HG03469 (cell line): ENCODE measurements at regions not wholly inside any gene's neighbourhood (a gene's known extent, or its start where the extent isn't known, plus 50 kb on each side); places are given as distances from the start of the nearest gene placed in this dataset.
"Not testable (repeated sequence)": the region's sequence is repeated elsewhere in the genome, so short reads cannot be mapped to it uniquely, and the experiment has no call there.

Experiments
- ATAC-seq: cut with Tn5 transposase; IDR thresholded peaks from one replicate; pipeline ENCODE4 v1.9.1; 2021; ENCODE audit warnings: mild to moderate bottlenecking, moderate library complexity, moderate number of reproducible peaks; ENCODE audit not compliant: unreplicated experiment

GRCh38 chr18:38771620-38772019 lies 1206.0 kb upstream of the CELF4 start:
- ATAC-seq = not testable (repeated sequence)

DNA sequence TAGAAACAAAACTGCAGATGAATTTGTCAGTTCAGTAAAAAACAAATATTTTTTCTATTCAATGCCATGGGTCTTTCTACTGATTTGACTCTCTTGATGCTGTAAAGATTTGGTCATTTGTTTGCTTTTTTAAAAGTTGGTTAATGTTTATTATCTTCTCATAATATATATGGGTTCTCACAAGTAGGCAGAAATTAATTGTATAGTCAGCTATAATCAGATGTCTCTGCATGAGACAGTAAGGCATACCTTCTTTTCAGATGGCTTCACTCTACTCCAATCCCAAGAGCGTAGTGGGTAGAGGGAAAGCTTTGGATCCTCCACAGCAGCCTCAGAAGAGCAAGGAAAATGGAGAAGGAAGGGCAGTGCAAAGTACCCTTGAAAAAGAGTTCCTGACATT lies 1202.9 kb upstream of the CELF4 start:
- ATAC-seq = no peak

- ATAC-seq = no peak
Observed at GRCh38 chr18:38759457-38759856, 1193.9 kb upstream of the CELF4 start.

- ATAC-seq = no peak
Observed at GRCh38 chr18:38756436-38756835, 1190.8 kb upstream of the CELF4 start.

DNA sequence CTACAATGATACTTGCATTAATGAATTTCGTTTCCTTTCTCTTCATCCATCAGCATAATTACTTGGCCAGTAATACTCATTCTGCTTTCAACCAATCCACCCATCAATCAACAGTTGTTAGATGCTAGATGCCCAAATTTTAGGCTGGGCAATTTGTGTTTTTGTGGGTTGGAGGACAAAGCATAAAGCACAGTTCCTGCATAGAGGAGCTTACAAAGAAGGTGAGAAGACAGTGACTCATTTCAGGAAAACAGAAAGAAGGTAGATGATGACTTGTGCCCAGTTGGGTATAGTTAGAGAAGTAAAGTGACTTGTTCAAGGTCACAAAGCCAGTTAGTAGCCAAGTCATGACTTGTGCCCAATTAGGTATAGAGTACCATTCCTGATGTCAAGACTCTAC lies 1186.8 kb upstream of the CELF4 start:
- peak; percentile 89 for ATAC-seq

DNA sequence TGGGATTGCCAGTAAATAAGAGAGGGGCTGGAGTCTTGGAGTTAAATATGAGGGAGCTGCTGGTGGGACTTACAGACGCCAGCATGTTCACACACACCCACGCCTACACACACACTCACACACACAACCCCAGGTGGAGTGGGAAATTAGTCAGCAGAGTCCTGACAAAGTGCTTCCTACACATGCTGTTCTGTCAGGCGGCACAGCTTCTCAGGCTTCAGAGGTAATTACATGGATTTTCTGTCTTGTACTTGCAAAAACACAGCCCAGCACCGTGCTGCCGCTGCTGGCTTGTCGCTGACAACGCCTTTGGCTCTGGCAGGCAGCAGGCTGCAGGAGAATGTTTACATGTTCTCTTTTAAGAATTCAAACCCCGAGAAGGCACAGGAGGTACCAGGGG lies 1186.3 kb upstream of the CELF4 start:
- ATAC-seq = no peak

GRCh38 chr18:38751211-38751610 lies 1185.6 kb upstream of the CELF4 start:
- no peak for ATAC-seq

GRCh38 chr18:38750751-38751150 lies 1185.2 kb upstream of the CELF4 start:
- no peak for ATAC-seq

DNA sequence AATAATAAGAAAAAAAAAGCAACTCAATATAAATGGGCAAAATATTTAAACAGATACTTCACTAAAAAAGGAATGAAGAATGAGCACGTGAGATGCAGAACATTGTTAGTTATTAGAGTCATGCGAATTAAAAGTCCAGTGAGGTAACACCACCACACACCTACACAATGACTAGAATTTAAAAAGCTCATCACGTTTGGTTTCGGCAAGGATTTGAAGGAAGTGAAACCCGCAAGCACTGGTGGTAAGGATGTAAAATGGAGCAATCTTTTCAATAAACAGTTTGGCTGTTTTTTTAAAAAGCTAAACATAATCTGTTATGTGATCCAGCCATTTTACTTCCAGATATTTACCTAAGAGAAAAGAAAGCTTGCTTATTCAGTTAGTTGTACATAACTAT lies 1181.6 kb upstream of the CELF4 start:
- peak; percentile 46 for ATAC-seq

- ATAC-seq = not testable (repeated sequence)
Observed at GRCh38 chr18:38720181-38720580, 1154.6 kb upstream of the CELF4 start.

- no peak for ATAC-seq
Observed at GRCh38 chr18:38718365-38718901, 1152.8 kb upstream of the CELF4 start.

DNA sequence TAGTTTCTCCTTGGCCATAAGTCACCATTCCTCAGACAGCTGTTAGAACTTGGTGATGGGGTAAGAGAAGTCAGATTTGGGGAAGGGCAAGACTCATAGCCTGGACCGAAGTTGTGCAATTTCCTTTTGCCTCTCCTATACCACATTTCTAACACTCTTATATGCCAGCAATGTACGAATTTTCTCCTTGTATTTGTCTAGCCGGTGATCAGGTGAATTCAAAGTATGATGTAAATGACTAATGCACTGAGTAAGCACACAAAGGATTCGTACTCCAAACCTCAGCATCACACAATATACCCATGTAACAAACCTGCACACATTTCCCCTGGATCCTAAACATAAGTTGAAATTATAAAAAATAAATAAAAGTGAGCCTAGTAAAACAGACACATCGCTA lies 1143.5 kb upstream of the CELF4 start:
- no peak for ATAC-seq

- no peak for ATAC-seq
Observed at GRCh38 chr18:38706373-38706772, 1140.8 kb upstream of the CELF4 start.

GRCh38 chr18:38698088-38698487 lies 1132.5 kb upstream of the CELF4 start:
- ATAC-seq = no peak

- ATAC-seq = no peak
Observed at GRCh38 chr18:38695559-38696280, 1130.1 kb upstream of the CELF4 start.

DNA sequence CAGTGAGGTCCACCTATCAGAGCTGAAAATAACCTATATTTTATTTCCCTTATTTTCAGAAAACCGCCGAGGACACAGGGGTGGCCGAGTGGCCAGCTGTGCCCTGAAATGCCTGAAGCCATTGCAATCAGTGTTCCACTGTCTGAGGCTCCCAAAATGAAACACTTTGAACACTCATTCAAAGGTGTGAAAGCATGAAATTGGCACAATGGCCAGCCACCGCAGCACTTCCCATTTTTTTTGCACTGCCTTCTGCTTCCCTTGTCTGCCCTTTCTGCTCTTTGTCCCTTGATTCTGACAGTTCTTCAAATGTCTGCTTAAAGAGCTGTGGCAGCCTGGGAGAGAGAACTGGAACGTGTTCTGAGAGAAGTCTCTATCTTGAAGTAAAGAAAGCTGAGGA lies 1127.5 kb upstream of the CELF4 start:
- ATAC-seq = no peak

- no peak for ATAC-seq
Observed at GRCh38 chr18:38690626-38691025, 1125.0 kb upstream of the CELF4 start.

DNA sequence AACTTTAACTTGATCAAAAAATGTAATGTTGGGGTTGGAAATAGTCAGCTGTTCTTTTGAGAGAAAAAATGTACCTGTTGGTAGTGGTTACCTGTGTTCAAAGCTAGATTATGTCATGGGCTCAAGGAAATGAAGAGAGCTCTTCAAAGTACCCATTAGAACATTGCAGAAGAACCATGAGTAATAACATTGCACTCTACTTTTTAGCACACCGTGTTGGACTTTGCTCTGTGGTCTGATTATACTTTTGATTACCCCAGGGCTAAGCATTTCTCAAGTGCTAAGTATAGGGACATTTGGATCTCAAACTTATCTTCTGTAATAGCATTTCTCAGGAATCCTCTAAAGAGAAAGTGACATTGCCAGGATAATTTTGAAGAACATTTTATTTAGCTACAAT lies 1122.8 kb upstream of the CELF4 start:
- no peak for ATAC-seq

GRCh38 chr18:38670486-38670885 lies 1104.9 kb upstream of the CELF4 start:
- no peak for ATAC-seq

GRCh38 chr18:38664929-38665328 lies 1099.3 kb upstream of the CELF4 start:
- ATAC-seq = no peak

- ATAC-seq = no peak
Observed at GRCh38 chr18:38663682-38664081, 1098.1 kb upstream of the CELF4 start.

DNA sequence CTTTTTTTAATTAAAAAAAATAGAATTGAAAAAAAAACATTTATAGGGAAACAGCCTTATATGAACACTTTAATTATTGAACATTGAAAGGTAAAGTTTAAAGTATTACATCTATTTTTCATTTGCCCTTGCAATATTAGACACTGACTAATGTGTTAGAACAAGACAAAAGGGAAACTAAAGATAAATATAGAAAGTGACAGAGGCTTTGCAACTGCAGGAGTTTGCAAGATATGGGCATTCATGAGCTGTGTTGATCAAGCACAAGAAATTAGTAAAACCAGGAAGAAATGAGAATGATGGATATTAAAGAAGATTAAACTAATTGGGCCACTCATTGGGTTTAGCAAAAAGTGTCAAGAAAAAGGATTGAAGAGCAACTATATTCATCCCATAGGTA lies 1097.7 kb upstream of the CELF4 start:
- no peak for ATAC-seq

- ATAC-seq = no peak
Observed at GRCh38 chr18:38654946-38655345, 1089.3 kb upstream of the CELF4 start.
